MM.1S (cell line): ENCODE measurements at regions not wholly inside any gene's neighbourhood (a gene's known extent, or its start where the extent isn't known, plus 50 kb on each side); places are given as distances from the start of the nearest gene placed in this dataset.

ENCODE experiments used
- CTCF ChIP-seq: fragments of 300-600 bp; sonication (generic); IDR thresholded peaks from 2 replicates; pipeline ENCODE4 v1.5.1; 2016; ENCODE audit warnings: antibody characterized with exemption, low read length, mixed read lengths
- EZH2 ChIP-seq: fragments of 300-600 bp; sonication (generic); optimal IDR thresholded peaks from 2 replicates; pipeline ENCODE3; 2017; ENCODE audit warnings: low read depth, mild to moderate bottlenecking, antibody characterized with exemption, low read length, mixed read lengths

- no peak for TF ChIP-seq CTCF
- no peak for TF ChIP-seq EZH2
Measured at GRCh38 chrX:25527596-25527995, 511.8 kb upstream of the ARX start.
